HepG2 (cell line): ENCODE measurements at regions not wholly inside any gene's neighbourhood (a gene's known extent, or its start where the extent isn't known, plus 50 kb on each side); places are given as distances from the start of the nearest gene placed in this dataset.

ENCODE experiments used
- JUN ChIP-seq: sonication (generic); formaldehyde crosslinking; IDR thresholded peaks from 2 replicates; pipeline ENCODE4 v1.4.0; 2020; ENCODE audit warnings: mild to moderate bottlenecking, missing genetic modification reagents
- TF ChIP-seq, protein P1 (sequence below): sonication (generic); formaldehyde crosslinking; IDR thresholded peaks from 2 replicates; pipeline ENCODE4 v1.5.0; 2020; ENCODE audit warnings: mild to moderate bottlenecking, missing genetic modification reagents, moderate library complexity
- TF ChIP-seq, protein P2 (sequence below): sonication (generic); formaldehyde crosslinking; IDR thresholded peaks from 2 replicates; pipeline ENCODE4 v1.4.0; 2020; ENCODE audit warnings: mild to moderate bottlenecking, missing genetic modification reagents

- TF ChIP-seq, protein P1, sequence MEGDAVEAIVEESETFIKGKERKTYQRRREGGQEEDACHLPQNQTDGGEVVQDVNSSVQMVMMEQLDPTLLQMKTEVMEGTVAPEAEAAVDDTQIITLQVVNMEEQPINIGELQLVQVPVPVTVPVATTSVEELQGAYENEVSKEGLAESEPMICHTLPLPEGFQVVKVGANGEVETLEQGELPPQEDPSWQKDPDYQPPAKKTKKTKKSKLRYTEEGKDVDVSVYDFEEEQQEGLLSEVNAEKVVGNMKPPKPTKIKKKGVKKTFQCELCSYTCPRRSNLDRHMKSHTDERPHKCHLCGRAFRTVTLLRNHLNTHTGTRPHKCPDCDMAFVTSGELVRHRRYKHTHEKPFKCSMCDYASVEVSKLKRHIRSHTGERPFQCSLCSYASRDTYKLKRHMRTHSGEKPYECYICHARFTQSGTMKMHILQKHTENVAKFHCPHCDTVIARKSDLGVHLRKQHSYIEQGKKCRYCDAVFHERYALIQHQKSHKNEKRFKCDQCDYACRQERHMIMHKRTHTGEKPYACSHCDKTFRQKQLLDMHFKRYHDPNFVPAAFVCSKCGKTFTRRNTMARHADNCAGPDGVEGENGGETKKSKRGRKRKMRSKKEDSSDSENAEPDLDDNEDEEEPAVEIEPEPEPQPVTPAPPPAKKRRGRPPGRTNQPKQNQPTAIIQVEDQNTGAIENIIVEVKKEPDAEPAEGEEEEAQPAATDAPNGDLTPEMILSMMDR (CRISPR knock-in tag), result no peak
- no peak for TF ChIP-seq JUN (CRISPR knock-in tag)
- TF ChIP-seq, protein P2, sequence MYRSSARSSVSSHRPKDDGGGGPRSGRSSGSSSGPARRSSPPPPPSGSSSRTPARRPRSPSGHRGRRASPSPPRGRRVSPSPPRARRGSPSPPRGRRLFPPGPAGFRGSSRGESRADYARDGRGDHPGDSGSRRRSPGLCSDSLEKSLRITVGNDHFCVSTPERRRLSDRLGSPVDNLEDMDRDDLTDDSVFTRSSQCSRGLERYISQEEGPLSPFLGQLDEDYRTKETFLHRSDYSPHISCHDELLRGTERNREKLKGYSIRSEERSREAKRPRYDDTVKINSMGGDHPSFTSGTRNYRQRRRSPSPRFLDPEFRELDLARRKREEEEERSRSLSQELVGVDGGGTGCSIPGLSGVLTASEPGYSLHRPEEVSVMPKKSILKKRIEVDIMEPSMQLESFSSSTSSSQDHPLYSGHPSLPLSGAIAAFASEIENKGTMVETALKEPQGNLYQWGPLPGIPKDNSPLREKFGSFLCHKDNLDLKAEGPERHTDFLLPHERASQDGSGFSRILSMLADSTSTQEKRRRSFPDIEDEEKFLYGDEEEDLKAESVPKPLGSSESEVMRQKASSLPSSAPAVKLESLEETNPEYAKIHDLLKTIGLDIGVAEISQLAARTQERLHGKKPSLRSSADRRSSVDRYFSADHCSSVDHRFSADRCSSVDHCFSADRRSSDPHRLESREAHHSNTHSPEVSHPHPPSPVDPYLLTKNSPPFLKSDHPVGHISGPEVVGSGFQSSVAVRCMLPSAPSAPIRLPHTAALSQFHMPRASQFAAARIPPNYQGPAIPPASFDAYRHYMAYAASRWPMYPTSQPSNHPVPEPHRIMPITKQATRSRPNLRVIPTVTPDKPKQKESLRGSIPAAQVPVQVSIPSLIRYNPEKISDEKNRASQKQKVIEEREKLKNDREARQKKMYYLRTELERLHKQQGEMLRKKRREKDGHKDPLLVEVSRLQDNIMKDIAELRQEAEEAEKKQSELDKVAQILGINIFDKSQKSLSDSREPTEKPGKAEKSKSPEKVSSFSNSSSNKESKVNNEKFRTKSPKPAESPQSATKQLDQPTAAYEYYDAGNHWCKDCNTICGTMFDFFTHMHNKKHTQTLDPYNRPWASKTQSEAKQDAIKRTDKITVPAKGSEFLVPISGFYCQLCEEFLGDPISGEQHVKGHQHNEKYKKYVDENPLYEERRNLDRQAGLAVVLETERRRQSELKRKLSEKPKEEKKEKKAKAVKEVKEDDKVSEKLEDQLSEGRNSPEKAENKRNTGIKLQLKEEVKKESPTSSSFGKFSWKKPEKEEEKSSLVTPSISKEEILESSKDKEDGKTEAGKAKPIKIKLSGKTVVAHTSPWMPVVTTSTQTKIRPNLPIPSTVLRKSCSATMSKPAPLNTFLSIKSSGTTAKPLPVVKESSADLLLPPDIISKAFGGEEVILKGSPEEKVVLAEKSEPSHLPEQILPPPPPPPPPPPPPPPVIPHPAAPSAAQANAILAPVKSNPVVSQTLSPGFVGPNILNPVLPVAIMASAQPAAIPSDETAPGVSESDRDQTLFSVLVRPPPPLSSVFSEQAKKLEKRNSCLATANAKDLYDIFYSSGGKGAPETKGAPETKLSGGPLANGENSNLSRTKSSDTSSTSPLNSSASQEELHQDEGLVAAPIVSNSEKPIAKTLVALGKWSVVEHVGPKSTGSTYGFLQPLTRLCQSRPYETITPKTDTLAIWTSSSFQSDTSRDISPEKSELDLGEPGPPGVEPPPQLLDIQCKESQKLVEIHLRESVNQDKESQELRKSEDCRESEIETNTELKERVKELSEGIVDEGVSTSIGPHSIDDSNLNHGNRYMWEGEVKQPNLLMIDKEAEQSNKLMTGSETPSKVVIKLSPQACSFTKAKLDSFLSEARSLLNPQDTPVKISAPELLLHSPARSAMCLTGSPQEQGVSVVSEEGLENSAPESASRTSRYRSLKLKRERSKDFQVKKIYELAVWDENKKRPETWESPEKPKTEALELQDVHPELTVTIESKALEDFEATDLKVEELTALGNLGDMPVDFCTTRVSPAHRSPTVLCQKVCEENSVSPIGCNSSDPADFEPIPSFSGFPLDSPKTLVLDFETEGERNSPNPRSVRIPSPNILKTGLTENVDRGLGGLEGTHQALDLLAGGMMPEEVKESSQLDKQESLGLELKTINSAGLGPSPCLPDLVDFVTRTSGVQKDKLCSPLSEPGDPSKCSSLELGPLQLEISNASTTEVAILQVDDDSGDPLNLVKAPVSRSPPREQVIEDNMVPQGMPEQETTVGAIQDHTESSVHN (CRISPR knock-in tag), result no peak
Observed at GRCh38 chr12:58286353-58286752, 345.0 kb downstream of the ATP23 start.
